H1 (cell line): ENCODE measurements at regions not wholly inside any gene's neighbourhood (a gene's known extent, or its start where the extent isn't known, plus 50 kb on each side); places are given as distances from the start of the nearest gene placed in this dataset.

Experiments
- CTBP2 ChIP-seq: IDR thresholded peaks from 2 replicates; pipeline ENCODE4 v1.7.0; 2011; ENCODE audit warnings: borderline replicate concordance, mild to moderate bottlenecking, moderate library complexity, mixed read lengths, low read length; ENCODE audit not compliant: insufficient read depth, insufficient read length
- EGR1 ChIP-seq: IDR thresholded peaks from 2 replicates; pipeline ENCODE4 v1.6.1; 2011; ENCODE audit warnings: low read depth, low read length, borderline replicate concordance
- MAFK ChIP-seq: IDR thresholded peaks from 2 replicates; pipeline ENCODE4 v1.6.1; 2012; ENCODE audit warnings: low read depth, mild to moderate bottlenecking, improper control_type of control experiment, low read length
- RBBP5 ChIP-seq: IDR thresholded peaks from 2 replicates; pipeline ENCODE4 v1.7.1; 2012; ENCODE audit warnings: low read depth, mild to moderate bottlenecking, inconsistent platforms, low read length, moderate library complexity, borderline replicate concordance
- RFX5 ChIP-seq: IDR thresholded peaks from 2 replicates; pipeline ENCODE4 v1.6.1; 2011; ENCODE audit warnings: low read depth, low read length, improper control_type of control experiment, borderline replicate concordance
- TEAD4 ChIP-seq: IDR thresholded peaks from 2 replicates; pipeline ENCODE4 v1.6.1; 2012; ENCODE audit warnings: low read depth, low read length, inconsistent platforms, mixed read lengths

DNA sequence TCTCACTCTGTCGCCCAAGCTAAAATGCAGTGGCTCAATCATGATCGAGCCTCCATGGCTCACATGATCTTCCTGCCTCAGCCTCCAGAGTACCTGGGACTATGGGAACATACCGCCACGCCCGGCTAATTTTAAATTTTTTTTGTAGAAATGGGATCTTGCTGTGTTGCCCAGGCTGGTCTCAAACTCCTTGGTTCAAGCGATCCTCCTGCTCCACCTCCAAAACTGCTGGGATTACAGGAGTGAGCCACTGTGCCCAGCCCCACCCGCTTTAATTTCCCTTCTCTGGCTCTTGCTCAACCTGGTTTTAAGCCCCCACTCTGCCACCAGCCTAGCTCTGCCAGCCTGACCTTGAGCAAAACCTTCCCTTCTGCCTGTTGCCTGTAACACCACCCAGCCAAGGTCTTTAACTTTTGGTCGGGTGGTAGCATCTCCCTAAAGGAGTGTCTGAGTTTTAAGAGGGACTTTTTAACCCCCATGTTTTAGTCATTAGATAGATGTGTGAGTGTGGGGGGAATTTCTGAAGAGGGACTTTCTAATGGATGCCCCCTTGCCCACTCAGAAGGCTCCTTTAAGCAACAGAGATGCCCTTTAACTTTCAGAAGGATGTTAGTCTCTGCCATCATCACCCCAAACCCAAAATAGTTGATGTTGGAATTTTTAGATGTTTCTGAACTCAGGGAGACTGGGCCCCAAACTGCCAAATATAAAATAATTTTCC lies 71.8 kb upstream of the FOXP4 start (continued):
- TF ChIP-seq TEAD4 = no peak
- no peak for TF ChIP-seq RFX5
- no peak for TF ChIP-seq EGR1
- no peak for TF ChIP-seq CTBP2
- no peak for TF ChIP-seq MAFK
- TF ChIP-seq RBBP5 = no peak
